PC-9 (cell line): ENCODE measurements at regions not wholly inside any gene's neighbourhood (a gene's known extent, or its start where the extent isn't known, plus 50 kb on each side); places are given as distances from the start of the nearest gene placed in this dataset.

Experiments
- BruUV-seq: library from RNA; stranded (reverse); fragments of 400-500 nt; replicated peaks from 2 replicates; lab custom pipeline; 2021; lab: Mats Ljungman, UMichigan
- CTCF ChIA-PET: fragments of 300-600 bp; sonication (Branson Sonifier 250); formaldehyde crosslinking; loops from one replicate; lab custom pipeline; 2022; ENCODE audit warnings: antibody characterized with exemption; lab: Charles Lee
- POLR2A ChIA-PET: fragments of 300-600 bp; sonication (Branson Sonifier 250); formaldehyde crosslinking; loops from one replicate; lab custom pipeline; 2022; ENCODE audit warnings: antibody characterized with exemption; ENCODE audit not compliant: unreplicated experiment; lab: Charles Lee
- DNase-seq, 2 experiments: peaks; one replicate each; pipeline versions ENCODE4 v3.0.0 to v3.0.0-alpha.2; 2015 to 2022; ENCODE audit warnings: mixed read lengths in 1 of 2
- H2AFZ ChIP-seq: fragments of 200-600 bp; sonication (generic); 2 replicates; pipeline ENCODE4 v1.8.1; 2017; ENCODE audit warnings: antibody characterized with exemption
- H3F3A ChIP-seq: fragments of 200-600 bp; sonication (generic); 2 replicates; pipeline ENCODE4 v1.8.1; 2017; ENCODE audit warnings: antibody characterized with exemption, mild to moderate bottlenecking, low read depth; ENCODE audit not compliant: insufficient read depth
- H3K27ac ChIP-seq: fragments of 200-600 bp; sonication (generic); 2 replicates; pipeline ENCODE4 v1.6.1; 2016; ENCODE audit warnings: mixed run types
- H3K27me3 ChIP-seq: fragments of 200-600 bp; sonication (generic); 2 replicates; pipeline ENCODE4 v1.6.1; 2016; ENCODE audit warnings: low read depth, mixed run types; ENCODE audit not compliant: insufficient read depth
- H3K36me3 ChIP-seq: fragments of 200-600 bp; sonication (generic); 2 replicates; pipeline ENCODE4 v1.6.1; 2016; ENCODE audit warnings: low read depth, mixed run types
- H3K4me1 ChIP-seq: fragments of 200-600 bp; sonication (generic); replicated peaks from 2 replicates; pipeline ENCODE4 v1.6.1; 2016; ENCODE audit warnings: mixed run types; ENCODE audit not compliant: insufficient read depth
- H3K4me2 ChIP-seq: fragments of 200-600 bp; sonication (generic); 2 replicates; pipeline ENCODE4 v1.6.1; 2017; ENCODE audit warnings: mixed run types
- H3K4me3 ChIP-seq: fragments of 200-600 bp; sonication (generic); 2 replicates; pipeline ENCODE4 v1.6.1; 2016; ENCODE audit warnings: mixed run types
- H3K79me2 ChIP-seq: fragments of 200-600 bp; sonication (generic); 2 replicates; pipeline ENCODE4 v1.6.1; 2017; ENCODE audit warnings: low read depth, mixed run types
- H3K9me2 ChIP-seq: fragments of 200-600 bp; sonication (generic); 2 replicates; pipeline ENCODE4 v1.8.1; 2017; ENCODE audit warnings: mild to moderate bottlenecking; ENCODE audit not compliant: insufficient read depth
- H3K9me3 ChIP-seq: fragments of 200-600 bp; sonication (generic); 2 replicates; pipeline ENCODE4 v1.8.1; 2016; ENCODE audit warnings: low read depth; ENCODE audit not compliant: insufficient read depth
- H4K20me1 ChIP-seq: fragments of 200-600 bp; sonication (generic); 2 replicates; pipeline ENCODE4 v1.8.1; 2017; ENCODE audit not compliant: insufficient read depth
- EZH2 ChIP-seq: fragments of 200-600 bp; sonication (generic); IDR thresholded peaks from 2 replicates; pipeline ENCODE4 v1.8.0; 2017; ENCODE audit warnings: antibody characterized with exemption, low read depth
- intact Hi-C: fragments of 100-400 bp; cut with micrococcal nuclease; formaldehyde crosslinking; loops from one replicate; pipeline ENCODE4 v1.10.0; 2022; ENCODE audit not compliant: unreplicated experiment
- TF ChIP-seq, protein P1 (sequence below): fragments of 200-600 bp; sonication (generic); conservative IDR thresholded peaks from 2 replicates; pipeline ENCODE4 v1.6.1; 2017; ENCODE audit warnings: mixed run types, antibody characterized with exemption, mild to moderate bottlenecking, moderate library complexity

DNA sequence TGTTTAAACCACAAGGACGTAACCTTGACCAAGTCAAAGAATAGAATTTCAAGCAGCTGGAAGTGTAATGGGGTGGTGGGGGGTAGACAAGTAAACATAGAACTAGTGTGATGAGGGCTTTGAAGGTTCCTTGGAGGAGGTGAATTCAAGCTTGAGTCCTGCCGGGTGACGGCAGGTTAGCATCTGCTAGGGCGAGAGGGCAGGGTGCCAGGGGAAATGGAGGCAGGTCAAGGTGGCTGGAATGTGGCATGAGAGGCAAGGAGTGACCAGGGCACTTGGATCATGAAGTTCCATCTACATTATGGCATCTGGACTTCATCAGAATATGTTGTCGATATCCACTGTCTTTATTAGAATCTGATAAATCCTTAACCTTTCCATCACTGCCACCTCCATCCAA, 207.5 kb upstream of the SLC35B3 start:
- DNase-seq, result no peak
- Histone ChIP-seq H3K9me3 (no peaks in the 10 kb centered on the region), H4K20me1 (no peaks in the 10 kb centered on the region), H3K4me3 (no peak overlapping the region), H3K4me2 (no peak overlapping the region), H3K4me1 (no peaks in the 10 kb centered on the region), H3K9me2 (no peaks in the 10 kb centered on the region), H3K27me3 (no peaks in the 10 kb centered on the region), H2AFZ (no peak overlapping the region), H3K79me2 (no peaks in the 10 kb centered on the region), H3F3A (no peaks in the 10 kb centered on the region), H3K36me3 (no peaks in the 10 kb centered on the region), H3K27ac (no peak overlapping the region)
- CTCF ChIA-PET, result no interaction called here
- no TSS peak for BruUV-seq
- TF ChIP-seq EZH2, result no peak
- TF ChIP-seq, protein P1, sequence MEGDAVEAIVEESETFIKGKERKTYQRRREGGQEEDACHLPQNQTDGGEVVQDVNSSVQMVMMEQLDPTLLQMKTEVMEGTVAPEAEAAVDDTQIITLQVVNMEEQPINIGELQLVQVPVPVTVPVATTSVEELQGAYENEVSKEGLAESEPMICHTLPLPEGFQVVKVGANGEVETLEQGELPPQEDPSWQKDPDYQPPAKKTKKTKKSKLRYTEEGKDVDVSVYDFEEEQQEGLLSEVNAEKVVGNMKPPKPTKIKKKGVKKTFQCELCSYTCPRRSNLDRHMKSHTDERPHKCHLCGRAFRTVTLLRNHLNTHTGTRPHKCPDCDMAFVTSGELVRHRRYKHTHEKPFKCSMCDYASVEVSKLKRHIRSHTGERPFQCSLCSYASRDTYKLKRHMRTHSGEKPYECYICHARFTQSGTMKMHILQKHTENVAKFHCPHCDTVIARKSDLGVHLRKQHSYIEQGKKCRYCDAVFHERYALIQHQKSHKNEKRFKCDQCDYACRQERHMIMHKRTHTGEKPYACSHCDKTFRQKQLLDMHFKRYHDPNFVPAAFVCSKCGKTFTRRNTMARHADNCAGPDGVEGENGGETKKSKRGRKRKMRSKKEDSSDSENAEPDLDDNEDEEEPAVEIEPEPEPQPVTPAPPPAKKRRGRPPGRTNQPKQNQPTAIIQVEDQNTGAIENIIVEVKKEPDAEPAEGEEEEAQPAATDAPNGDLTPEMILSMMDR, result no peak
- POLR2A ChIA-PET, result no interaction called here
- intact Hi-C loops, result no loop called here

DNA sequence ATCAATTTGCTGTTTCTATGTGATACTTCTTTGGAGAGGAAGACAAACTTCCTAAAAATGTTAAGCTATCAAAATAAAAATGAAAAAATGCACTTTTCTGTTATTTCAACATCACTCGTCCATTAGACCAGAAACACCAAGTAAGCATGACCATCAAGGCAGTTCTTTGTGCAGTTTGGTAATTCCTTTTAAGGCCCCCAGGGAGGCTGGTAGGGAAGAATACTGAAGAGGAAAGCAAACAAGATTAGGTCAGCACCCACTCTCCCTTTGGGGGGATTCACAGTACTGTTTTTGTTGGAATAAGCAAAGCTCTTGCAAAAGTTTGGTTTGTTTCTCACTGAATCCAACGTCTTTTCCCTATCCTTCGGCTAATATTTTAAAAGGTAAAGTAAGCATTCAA, 206.8 kb upstream of the SLC35B3 start:
- BruUV-seq, result no TSS peak
- ChIA-PET CTCF (no interaction called here), POLR2A (no interaction called here)
- Histone ChIP-seq H3K27me3 (no peaks in the 10 kb centered on the region), H4K20me1 (no peaks in the 10 kb centered on the region), H3K4me2 (no peak overlapping the region), H3K9me2 (no peaks in the 10 kb centered on the region), H3K79me2 (no peaks in the 10 kb centered on the region), H2AFZ (no peak overlapping the region), H3F3A (no peaks in the 10 kb centered on the region), H3K27ac (no peak overlapping the region), H3K4me1 (no peaks in the 10 kb centered on the region), H3K9me3 (no peaks in the 10 kb centered on the region), H3K4me3 (no peak overlapping the region), H3K36me3 (no peaks in the 10 kb centered on the region)
- no peak for DNase-seq
- intact Hi-C loops, result no loop called here
- TF ChIP-seq, protein P1, result no peak
- TF ChIP-seq EZH2, result no peak

DNA sequence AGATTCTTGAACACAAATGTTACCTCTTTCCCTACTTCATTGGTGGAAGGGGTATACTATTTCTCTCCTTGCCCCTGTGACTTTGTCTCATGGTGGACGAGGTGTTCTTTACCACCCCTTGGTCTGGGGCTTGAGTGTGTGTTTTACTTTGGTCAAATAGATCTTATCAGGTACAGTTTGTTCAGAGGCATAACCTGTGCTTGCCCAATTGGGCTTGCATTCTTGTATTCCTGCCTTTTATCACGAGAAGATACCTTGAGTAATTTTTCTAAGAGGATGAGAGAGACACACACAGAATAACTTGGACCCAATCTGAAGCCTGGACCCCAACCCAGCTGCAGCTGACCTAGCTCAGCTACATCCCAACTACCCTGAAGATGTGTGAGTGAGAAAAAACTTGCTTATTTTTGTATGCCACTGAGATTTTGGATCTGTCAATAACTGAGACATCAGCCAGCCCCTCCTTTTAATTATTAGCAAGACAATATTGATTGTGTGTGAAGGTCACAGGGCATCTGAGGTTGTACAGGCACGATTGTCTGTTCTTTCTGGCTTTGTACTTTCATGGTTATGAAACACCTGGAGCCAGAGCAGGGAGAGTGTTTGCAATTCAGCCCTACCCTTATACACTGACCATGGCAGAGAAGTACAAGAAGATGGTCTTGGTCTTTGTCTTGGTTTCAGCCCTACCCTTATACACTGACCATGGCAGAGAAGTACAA, 204.7 kb upstream of the SLC35B3 start:
- H3K4me2 ChIP-seq, result no peak overlapping the region
- CTCF ChIA-PET, result no interaction called here

More for the DNA sequence above, 204.7 kb upstream of the SLC35B3 start:
- Histone ChIP-seq H3K27me3 (no peaks in the 10 kb centered on the region), H2AFZ (no peak overlapping the region), H3K9me3 (no peaks in the 10 kb centered on the region), H3F3A (no peaks in the 10 kb centered on the region), H3K27ac (no peak overlapping the region), H3K9me2 (no peaks in the 10 kb centered on the region), H3K4me3 (no peak overlapping the region), H4K20me1 (no peaks in the 10 kb centered on the region), H3K36me3 (no peaks in the 10 kb centered on the region), H3K4me1 (no peaks in the 10 kb centered on the region), H3K79me2 (no peaks in the 10 kb centered on the region)
- DNase-seq, result no peak
- no TSS peak for BruUV-seq
- intact Hi-C loops, result no loop called here
- POLR2A ChIA-PET, result no interaction called here
- TF ChIP-seq EZH2, result no peak
- TF ChIP-seq, protein P1, result no peak
